GM04503 (cell line): ENCODE measurements at regions not wholly inside any gene's neighbourhood (a gene's known extent, or its start where the extent isn't known, plus 50 kb on each side); places are given as distances from the start of the nearest gene placed in this dataset.

Experiments used
- DNase-seq: peaks from one replicate; pipeline ENCODE4 v3.0.0-alpha.2; 2012; ENCODE audit warnings: low read depth

- DNase-seq, result no peak
Measured at GRCh38 chr13:50104493-50104892, 89.2 kb downstream of the KCNRG start.

GRCh38 chr13:50106559-50106958 is 91.3 kb downstream of the KCNRG start:
- DNase-seq, result no peak

- DNase-seq, result no peak
Measured at GRCh38 chr13:50107205-50107604, 92.0 kb downstream of the KCNRG start.

- DNase-seq, result no peak
Measured at GRCh38 chr13:50114961-50115360, 99.7 kb downstream of the KCNRG start.

- no peak for DNase-seq
Measured at GRCh38 chr13:50115695-50116094, 100.5 kb downstream of the KCNRG start.

GRCh38 chr13:50116430-50116973 is 101.3 kb downstream of the KCNRG start:
- no peak for DNase-seq

- no peak for DNase-seq
Measured at GRCh38 chr13:50119591-50119990, 104.3 kb downstream of the KCNRG start.

- no peak for DNase-seq
Measured at GRCh38 chr13:50122455-50122854, 107.2 kb downstream of the KCNRG start.

- no peak for DNase-seq
Measured at GRCh38 chr13:50123002-50123401, 107.8 kb downstream of the KCNRG start.

- DNase-seq, result no peak
Measured at GRCh38 chr13:50123515-50123861, 108.2 kb downstream of the KCNRG start.

GRCh38 chr13:50123862-50124535 is 108.8 kb downstream of the KCNRG start:
- DNase-seq, result peak; percentile 68

GRCh38 chr13:50124536-50125303 is 109.5 kb downstream of the KCNRG start:
- DNase-seq, result no peak

- DNase-seq, result no peak
Measured at GRCh38 chr13:50125304-50125553, 110.0 kb downstream of the KCNRG start.

- DNase-seq, result no peak
Measured at GRCh38 chr13:50125554-50126262, 110.5 kb downstream of the KCNRG start.

GRCh38 chr13:50126263-50126992 is 111.2 kb downstream of the KCNRG start:
- no peak for DNase-seq

GRCh38 chr13:50126993-50127725 is 111.9 kb downstream of the KCNRG start:
- no peak for DNase-seq

- no peak for DNase-seq
Measured at GRCh38 chr13:50127726-50128291, 112.6 kb downstream of the KCNRG start.

GRCh38 chr13:50128428-50128931 is 113.2 kb downstream of the KCNRG start:
- DNase-seq, result no peak

- DNase-seq, result no peak
Measured at GRCh38 chr13:50129081-50129705, 113.9 kb downstream of the KCNRG start.

GRCh38 chr13:50129706-50130122 is 114.5 kb downstream of the KCNRG start:
- no peak for DNase-seq
